WERI-Rb-1 (cell line): ENCODE measurements at regions not wholly inside any gene's neighbourhood (a gene's known extent, or its start where the extent isn't known, plus 50 kb on each side); places are given as distances from the start of the nearest gene placed in this dataset.

Source experiments
- DNase-seq: peaks from one replicate; pipeline ENCODE4 v3.0.0-alpha.2; 2020
- H3K27ac ChIP-seq: fragments of 250-450 bp; sonication (Bioruptor Pico); 2 replicates; pipeline ENCODE4 v1.5.1; 2020; ENCODE audit warnings: mild to moderate bottlenecking, moderate library complexity
- H3K27me3 ChIP-seq: fragments of 250-450 bp; sonication (Bioruptor Pico); 2 replicates; pipeline ENCODE4 v1.5.1; 2021; ENCODE audit warnings: mild to moderate bottlenecking, low read depth, moderate library complexity; ENCODE audit not compliant: insufficient read depth, severe bottlenecking
- H3K36me3 ChIP-seq: fragments of 250-450 bp; sonication (Bioruptor Pico); 2 replicates; pipeline ENCODE4 v1.5.1; 2020; ENCODE audit warnings: mild to moderate bottlenecking, moderate library complexity
- H3K4me3 ChIP-seq: 2 replicates; pipeline ENCODE4 v1.5.1; 2011; ENCODE audit warnings: low read depth, mild to moderate bottlenecking, control low read depth, low read length
- H3K9me3 ChIP-seq: fragments of 250-450 bp; sonication (Bioruptor Pico); 2 replicates; pipeline ENCODE4 v1.5.1; 2021; ENCODE audit warnings: mild to moderate bottlenecking, moderate library complexity; ENCODE audit not compliant: severe bottlenecking
- CTCF ChIP-seq: IDR thresholded peaks from 2 replicates; pipeline ENCODE4 v1.5.1; 2011; ENCODE audit warnings: low read depth, mild to moderate bottlenecking, control low read depth, inconsistent platforms, low read length

DNA sequence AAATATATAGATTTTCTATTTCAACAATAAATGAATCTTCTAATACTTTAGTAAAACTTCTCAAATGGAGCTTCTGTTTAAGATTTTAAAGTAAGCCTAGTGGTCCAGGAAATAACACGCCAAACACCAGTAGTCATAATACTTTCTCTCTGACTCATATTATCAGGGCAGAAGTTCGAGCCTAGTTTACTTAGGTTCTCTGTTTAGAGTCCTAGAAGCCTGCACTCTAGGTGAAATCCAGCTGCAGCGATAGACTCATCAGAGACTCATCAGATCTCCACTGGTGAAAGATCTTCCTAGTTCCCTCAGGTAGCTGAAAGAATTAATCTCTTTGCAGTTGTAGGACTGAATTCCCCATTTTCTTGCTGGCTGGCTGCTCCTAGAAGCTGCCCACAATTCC is 552.5 kb upstream of the ROBO2 start:
- H3K27ac ChIP-seq, result no peak overlapping the region
- H3K4me3 ChIP-seq, result no peak overlapping the region
- H3K36me3 ChIP-seq, result no peaks in the 10 kb centered on the region
- H3K27me3 ChIP-seq, result no peaks in the 10 kb centered on the region
- H3K9me3 ChIP-seq, result no peaks in the 10 kb centered on the region
- no peak for TF ChIP-seq CTCF
- DNase-seq, result no peak

DNA sequence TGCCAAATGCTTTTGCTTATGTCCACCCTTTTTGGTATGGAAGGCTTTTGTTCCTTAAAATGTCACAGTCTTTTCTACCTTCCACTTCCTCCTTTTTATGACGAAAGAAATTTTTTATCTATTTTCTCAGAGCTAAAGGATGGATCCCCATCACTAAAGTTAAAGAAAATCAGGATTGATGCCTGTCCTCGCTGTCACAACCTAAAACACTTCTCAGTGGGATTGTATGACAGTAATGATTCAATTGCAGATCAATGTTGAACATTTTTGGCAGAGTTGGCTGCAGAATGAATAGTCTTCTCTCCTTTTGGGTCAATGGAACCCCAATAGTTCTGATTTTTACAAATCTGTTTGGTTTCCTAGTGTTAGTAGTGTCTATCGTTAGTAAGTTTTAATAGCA is 549.8 kb upstream of the ROBO2 start:
- Histone ChIP-seq H3K27me3 (no peaks in the 10 kb centered on the region), H3K9me3 (no peaks in the 10 kb centered on the region), H3K36me3 (no peaks in the 10 kb centered on the region), H3K27ac (no peak overlapping the region), H3K4me3 (no peak overlapping the region)
- no peak for DNase-seq
- no peak for TF ChIP-seq CTCF

DNA sequence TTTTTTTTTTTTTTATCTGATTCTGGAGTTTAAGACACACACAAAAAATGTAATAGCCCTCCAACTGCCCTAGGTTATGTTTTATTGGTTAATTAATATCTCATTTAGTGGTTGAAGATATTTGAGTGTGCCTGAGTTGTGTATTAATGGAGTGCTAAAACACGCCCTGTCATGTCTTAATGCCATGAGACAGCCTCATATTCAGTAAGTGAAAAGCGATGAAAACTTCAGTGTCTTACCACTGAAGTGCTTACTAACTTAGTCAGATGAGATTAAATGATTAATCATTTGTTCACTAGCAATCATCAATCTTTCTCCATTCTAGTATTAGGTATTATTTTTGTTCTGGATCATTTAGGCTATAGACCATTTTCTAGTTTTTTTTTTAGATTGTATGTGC is 544.7 kb upstream of the ROBO2 start:
- no peak for DNase-seq
- H3K4me3 ChIP-seq, result no peak overlapping the region
- H3K36me3 ChIP-seq, result no peaks in the 10 kb centered on the region
- TF ChIP-seq CTCF, result no peak
- H3K27ac ChIP-seq, result no peak overlapping the region
- H3K27me3 ChIP-seq, result no peaks in the 10 kb centered on the region
- no peaks in the 10 kb centered on the region for H3K9me3 ChIP-seq

GRCh38 chr3:76497636-76498035 is 542.3 kb upstream of the ROBO2 start:
- no peaks in the 10 kb centered on the region for H3K27me3 ChIP-seq
- H3K27ac ChIP-seq, result no peak overlapping the region
- no peaks in the 10 kb centered on the region for H3K36me3 ChIP-seq
- H3K9me3 ChIP-seq, result no peaks in the 10 kb centered on the region
- DNase-seq, result no peak
- TF ChIP-seq CTCF, result no peak
- H3K4me3 ChIP-seq, result no peak overlapping the region

- H3K9me3 ChIP-seq, result no peaks in the 10 kb centered on the region
- H3K4me3 ChIP-seq, result no peak overlapping the region
- DNase-seq, result no peak
- TF ChIP-seq CTCF, result no peak
- H3K36me3 ChIP-seq, result no peaks in the 10 kb centered on the region
- H3K27ac ChIP-seq, result no peak overlapping the region
- H3K27me3 ChIP-seq, result no peaks in the 10 kb centered on the region
These were observed 539.1 kb upstream of the ROBO2 start for GRCh38 chr3:76500746-76501275.

- no peak for DNase-seq
- Histone ChIP-seq H3K4me3 (no peak overlapping the region), H3K9me3 (no peaks in the 10 kb centered on the region), H3K27me3 (no peaks in the 10 kb centered on the region), H3K36me3 (no peaks in the 10 kb centered on the region), H3K27ac (no peak overlapping the region)
- no peak for TF ChIP-seq CTCF
These were observed 538.6 kb upstream of the ROBO2 start for GRCh38 chr3:76501315-76501714.
